H9 (cell line): ENCODE measurements at regions not wholly inside any gene's neighbourhood (a gene's known extent, or its start where the extent isn't known, plus 50 kb on each side); places are given as distances from the start of the nearest gene placed in this dataset.

Source experiments
- DNase-seq: peaks from one replicate; pipeline ENCODE4 v3.0.0-alpha.2; 2017
- H2AFZ ChIP-seq: one replicate; pipeline ENCODE4 v1.6.1; 2013; ENCODE audit warnings: mild to moderate bottlenecking, low read length, control low read depth, moderate library complexity
- H2AK5ac ChIP-seq: 2 replicates; pipeline ENCODE4 v1.6.1; 2013; ENCODE audit warnings: low read length, control low read depth, mixed read lengths; ENCODE audit not compliant: insufficient read length
- H2BK120ac ChIP-seq: one replicate; pipeline ENCODE4 v1.6.1; 2013; ENCODE audit warnings: low read depth, mild to moderate bottlenecking, low read length, control low read depth, inconsistent platforms; ENCODE audit not compliant: poor library complexity, severe bottlenecking
- H2BK12ac ChIP-seq: 2 replicates; pipeline ENCODE4 v1.6.1; 2013; ENCODE audit warnings: low read length, control low read depth, mixed read lengths, low read depth; ENCODE audit not compliant: insufficient read length
- H2BK15ac ChIP-seq: 2 replicates; pipeline ENCODE4 v1.6.1; 2013; ENCODE audit warnings: low read depth, low read length, control low read depth
- H2BK20ac ChIP-seq: one replicate; pipeline ENCODE4 v1.6.1; 2013; ENCODE audit warnings: low read depth, mild to moderate bottlenecking, low read length, control low read depth, inconsistent platforms; ENCODE audit not compliant: poor library complexity, severe bottlenecking
- H2BK5ac ChIP-seq: 2 replicates; pipeline ENCODE4 v1.6.1; 2013; ENCODE audit warnings: low read length, control low read depth, mixed read lengths; ENCODE audit not compliant: insufficient read length
- H3K14ac ChIP-seq: 2 replicates; pipeline ENCODE4 v1.6.1; 2013; ENCODE audit warnings: low read length, control low read depth; ENCODE audit not compliant: insufficient read depth
- H3K18ac ChIP-seq: 2 replicates; pipeline ENCODE4 v1.6.1; 2013; ENCODE audit warnings: low read depth, mild to moderate bottlenecking, mixed read lengths, low read length, control low read depth; ENCODE audit not compliant: insufficient read length
- H3K23ac ChIP-seq: 2 replicates; pipeline ENCODE4 v1.6.1; 2013; ENCODE audit warnings: low read length, control low read depth, mixed read lengths, low read depth; ENCODE audit not compliant: insufficient read length
- H3K23me2 ChIP-seq: 2 replicates; pipeline ENCODE4 v1.6.1; 2013; ENCODE audit warnings: low read depth, mild to moderate bottlenecking, mixed read lengths, low read length, control low read depth; ENCODE audit not compliant: insufficient read length, poor library complexity, severe bottlenecking
- H3K27ac ChIP-seq: 2 replicates; pipeline ENCODE4 v1.5.1; 2013; ENCODE audit warnings: low read length, control low read depth, mixed read lengths, low read depth; ENCODE audit not compliant: insufficient read length
- H3K27me3 ChIP-seq: 2 replicates; pipeline ENCODE4 v1.6.1; 2013; ENCODE audit warnings: low read length, control low read depth, inconsistent platforms; ENCODE audit not compliant: insufficient read depth
- H3K4ac ChIP-seq: 2 replicates; pipeline ENCODE4 v1.6.1; 2013; ENCODE audit warnings: low read depth, mild to moderate bottlenecking, control low read depth, inconsistent platforms, low read length, moderate library complexity
- H3K4me1 ChIP-seq: 2 replicates; pipeline ENCODE4 v1.6.1; 2013; ENCODE audit warnings: low read length, control low read depth, inconsistent platforms; ENCODE audit not compliant: insufficient read depth
- H3K4me2 ChIP-seq: 2 replicates; pipeline ENCODE4 v1.6.1; 2013; ENCODE audit warnings: low read length, control low read depth, mixed read lengths; ENCODE audit not compliant: insufficient read length, insufficient read depth
- H3K56ac ChIP-seq: 2 replicates; pipeline ENCODE4 v1.6.1; 2013; ENCODE audit warnings: low read depth, mild to moderate bottlenecking, mixed read lengths, low read length, control low read depth; ENCODE audit not compliant: insufficient read length
- H3K79me1 ChIP-seq: 2 replicates; pipeline ENCODE4 v1.6.1; 2013; ENCODE audit warnings: low read depth, mild to moderate bottlenecking, moderate library complexity, low read length, control low read depth, inconsistent platforms; ENCODE audit not compliant: insufficient read depth, poor library complexity, severe bottlenecking
- H3K79me2 ChIP-seq: 2 replicates; pipeline ENCODE4 v1.6.1; 2013; ENCODE audit warnings: low read length, control low read depth, inconsistent platforms; ENCODE audit not compliant: insufficient read depth
- H3K9ac ChIP-seq: 2 replicates; pipeline ENCODE4 v1.6.1; 2013; ENCODE audit warnings: low read length, control low read depth, mixed read lengths; ENCODE audit not compliant: insufficient read length; ENCODE audit errors: extremely low read depth
- H3K9me3 ChIP-seq: one replicate; pipeline ENCODE4 v1.6.1; 2013; ENCODE audit warnings: low read depth, low read length, inconsistent platforms; ENCODE audit not compliant: control insufficient read depth
- H3T11ph ChIP-seq: one replicate; pipeline ENCODE4 v1.6.1; 2013; ENCODE audit warnings: mild to moderate bottlenecking, low read length, control low read depth, inconsistent platforms
- H4K20me1 ChIP-seq: one replicate; pipeline ENCODE4 v1.6.1; 2013; ENCODE audit not compliant: control insufficient read depth, insufficient read length, insufficient read depth
- H4K5ac ChIP-seq: 2 replicates; pipeline ENCODE4 v1.6.1; 2013; ENCODE audit warnings: low read depth, mild to moderate bottlenecking, mixed read lengths, low read length, control low read depth; ENCODE audit not compliant: insufficient read length
- H4K8ac ChIP-seq: replicated peaks from 2 replicates; pipeline ENCODE4 v1.6.1; 2013; ENCODE audit warnings: low read length, control low read depth, mixed read lengths, low read depth; ENCODE audit not compliant: insufficient read length
- H4K91ac ChIP-seq: 2 replicates; pipeline ENCODE4 v1.6.1; 2013; ENCODE audit warnings: low read depth, mild to moderate bottlenecking, moderate library complexity, mixed read lengths, low read length, control low read depth; ENCODE audit not compliant: insufficient read length
- H3K27ac Mint-ChIP-seq, 3 experiments: 2 replicates in 2 of 3; 3 replicates in 1 of 3; pipeline ENCODE4 v1.8.0; 2020 to 2021; ENCODE audit warnings: mixed read lengths in 3 of 3, mild to moderate bottlenecking in 1 of 3, moderate library complexity in 1 of 3
- H3K27me3 Mint-ChIP-seq: 2 replicates; pipeline ENCODE4 v1.8.0; 2021; ENCODE audit warnings: low read depth, mild to moderate bottlenecking, moderate library complexity, mixed read lengths
- H3K36me3 Mint-ChIP-seq, 3 experiments: 2 replicates in 2 of 3; 3 replicates in 1 of 3; pipeline ENCODE4 v1.8.0; 2020 to 2021; ENCODE audit warnings: low read depth in 3 of 3, mixed read lengths in 3 of 3; ENCODE audit not compliant: insufficient read depth in 1 of 3
- H3K4me1 Mint-ChIP-seq, 2 experiments: 2 replicates each; pipeline ENCODE4 v1.8.0; 2020; ENCODE audit warnings: mixed read lengths in 2 of 2
- H3K4me3 Mint-ChIP-seq, 2 experiments: 2 replicates in 1 of 2; 3 replicates in 1 of 2; pipeline ENCODE4 v1.8.0; 2020 to 2021; ENCODE audit warnings: mild to moderate bottlenecking in 2 of 2, mixed read lengths in 2 of 2, moderate library complexity in 1 of 2
- H3K9me3 Mint-ChIP-seq, 2 experiments: 2 replicates in 1 of 2; 3 replicates in 1 of 2; pipeline ENCODE4 v1.8.0; 2020; ENCODE audit warnings: mild to moderate bottlenecking in 2 of 2, mixed read lengths in 2 of 2, moderate library complexity in 1 of 2
- CTCF ChIP-seq: fragments of 200-600 bp; sonication (generic); conservative IDR thresholded peaks from 3 replicates; pipeline ENCODE4 v1.8.0; 2021; ENCODE audit warnings: antibody characterized with exemption, mild to moderate bottlenecking
- WGBS: extraction: QIAGEN DNeasy Blood & Tissue Kit; methylation state at CpG from one replicate; pipeline ENCODE4 v1.1.7; 2013; ENCODE audit warnings: missing lambda C conversion rate, low lambda C conversion rate, mixed read lengths; ENCODE audit not compliant: insufficient read length; ENCODE audit errors: extremely low coverage; 5-methylcytosine and 5-hydroxymethylcytosine counted together

GRCh38 chr7:46028246-46028645 is 107.2 kb upstream of the IGFBP3 start:
- no peaks in the 10 kb centered on the region for H3K23me2 ChIP-seq
- H2BK120ac ChIP-seq: no peak overlapping the region
- H3K79me1 ChIP-seq: no peaks in the 10 kb centered on the region
- no peak overlapping the region for H2BK15ac ChIP-seq
- H3K23ac ChIP-seq: no peak overlapping the region
- H3K18ac ChIP-seq: no peak overlapping the region
- Mint-ChIP-seq H3K27ac (no peak overlapping the region), H3K27me3 (no peaks in the 10 kb centered on the region), H3K36me3 (peaks cover 7 to 15% (median 13%) of the 10 kb centered on the region in 3 experiments; a peak in 6 of 7 replicates), H3K4me3 (no peak overlapping the region), H3K4me1 (peaks cover under 1 to 6% of the 10 kb centered on the region in 2 experiments; a peak in 3 of 4 replicates), H3K9me3 (peaks cover 9 to 20% of the 10 kb centered on the region in 2 experiments; a peak in 4 of 5 replicates)
- H3K27me3 ChIP-seq: no peaks in the 10 kb centered on the region
- H3K9me3 ChIP-seq: no peaks in the 10 kb centered on the region
- H3K4me2 ChIP-seq: no peak overlapping the region
- no peak overlapping the region for H3K27ac ChIP-seq
- H4K20me1 ChIP-seq: no peaks in the 10 kb centered on the region
- no peaks in the 10 kb centered on the region for H3K79me2 ChIP-seq
- H4K5ac ChIP-seq: no peak overlapping the region
- H3K14ac ChIP-seq: no peak overlapping the region
- no peak overlapping the region for H3K56ac ChIP-seq
- H3K4me1 ChIP-seq: no peaks in the 10 kb centered on the region
- no peak for DNase-seq
- no peak overlapping the region for H2AK5ac ChIP-seq
- no peak overlapping the region for H2BK20ac ChIP-seq
- H4K8ac ChIP-seq: no peak overlapping the region
- H3K9ac ChIP-seq: no peak overlapping the region
- no peak overlapping the region for H2BK5ac ChIP-seq
- TF ChIP-seq CTCF: no peak
- no peak overlapping the region for H2BK12ac ChIP-seq
- H3K4ac ChIP-seq: no peak overlapping the region
- WGBS: no CpG with 5 or more reads among the region's 1 CpG
- H4K91ac ChIP-seq: no peak overlapping the region
- H3T11ph ChIP-seq: no peak overlapping the region
- H2AFZ ChIP-seq: no peak overlapping the region
